Right lobe of liver (tissue), 6 donors: ENCODE measurements at regions not wholly inside any gene's neighbourhood (a gene's known extent, or its start where the extent isn't known, plus 50 kb on each side); places are given as distances from the start of the nearest gene placed in this dataset.
"Not testable (repeated sequence)": the region's sequence is repeated elsewhere in the genome, so short reads cannot be mapped to it uniquely, and the experiment has no call there.

Source experiments
- ATAC-seq, 4 donors: fragments of 200-7000 bp; cut with Tn5 transposase; one replicate each; pipeline ENCODE4 v1.9.1; 2020; ENCODE audit warnings: mild to moderate bottlenecking in 4 of 4, moderate library complexity in 4 of 4
- DNase-seq, 3 donors: peaks; one replicate each; pipeline ENCODE4 v3.0.0-alpha.2; 2020
- H3K27ac ChIP-seq, 3 donors: fragments of 200-600 bp; one replicate each; pipeline ENCODE4 v1.8.0; 2022
- H3K27me3 ChIP-seq, 2 donors: fragments of 200-600 bp; one replicate each; pipeline ENCODE4 v1.8.0; 2022
- H3K36me3 ChIP-seq, 4 donors: fragments of 200-600 bp; sonication (generic) in 1 of 4; one replicate each; pipeline versions ENCODE4 v1.5.1 to v1.8.0; 2017 to 2022; ENCODE audit warnings: control low read depth in 1 of 4
- H3K4me1 ChIP-seq, 4 donors: fragments of 200-600 bp; sonication (generic) in 1 of 4; one replicate each; pipeline versions ENCODE4 v1.5.1 to v1.8.0; 2017 to 2022; ENCODE audit warnings: control low read depth in 1 of 4
- H3K4me3 ChIP-seq, 3 donors: fragments of 200-600 bp; one replicate each; pipeline ENCODE4 v1.8.0; 2022
- H3K9me3 ChIP-seq, 4 donors: fragments of 200-600 bp; sonication (generic) in 1 of 4; one replicate each; pipeline versions ENCODE4 v1.5.1 to v1.8.0; 2017 to 2022; ENCODE audit warnings: control low read depth in 1 of 4
- POLR2A ChIP-seq: fragments of 450-650 bp; IDR thresholded peaks from one replicate; pipeline ENCODE4 v1.6.1; 2017; ENCODE audit warnings: antibody characterized with exemption, mild to moderate bottlenecking
- WGBS: methylation state at CpG from one replicate; pipeline ENCODE4 v1.1.6; 2018; ENCODE audit warnings: low coverage, low lambda C conversion rate; ENCODE audit not compliant: insufficient coverage; ENCODE audit errors: missing lambda C conversion rate; 5-methylcytosine and 5-hydroxymethylcytosine counted together
- intact Hi-C, 2 donors: fragments of 100-400 bp; cut with DNase I; formaldehyde crosslinking; loops; one replicate each; pipeline versions ENCODE4 v1.11.2 to v1.14.1; 2022
- TF ChIP-seq, protein P1 (sequence below), 4 donors: fragments of 200-600 bp in 3 of 4; fragments of 450-650 bp in 1 of 4; IDR thresholded peaks; one replicate each; pipeline versions ENCODE4 v1.5.1 to v1.8.0; 2016 to 2022; ENCODE audit warnings: antibody characterized with exemption in 4 of 4, mild to moderate bottlenecking in 2 of 4
- donor health status: DM: no; HTN: yes; CAD: no.
- donor health status: DM: no; HTN: no; CAD: no.
- donor health status: DM: no; HTN: no; CAD: no.
- donor health status: DM: no; HTN: yes; CAD: no.
- donor health status: DM: no; HTN: yes; CAD: no.

DNA sequence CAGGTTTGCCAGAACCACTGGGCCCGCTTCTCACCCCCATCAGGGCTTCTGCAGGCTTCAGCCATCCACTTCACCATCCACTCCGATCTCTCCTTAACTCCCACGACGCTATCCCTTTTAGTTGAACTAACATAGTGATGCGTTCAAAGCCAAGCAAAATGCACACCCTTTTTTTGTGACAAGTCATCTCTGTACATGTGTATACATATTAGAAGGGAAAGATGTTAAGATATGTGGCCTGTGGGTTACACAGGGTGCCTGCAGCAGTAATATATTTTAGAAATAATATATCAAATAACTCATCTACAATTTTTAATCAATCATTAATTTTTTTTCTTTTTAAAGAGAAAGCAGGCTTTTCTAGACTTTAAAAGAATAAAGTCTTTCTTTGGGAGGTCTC lies 114.6 kb downstream of the NBPF12 start:
- Histone ChIP-seq H3K9me3 (no peaks in the 10 kb centered on the region), H3K4me3 (no peak overlapping the region), H3K27me3 (no peaks in the 10 kb centered on the region), H3K4me1 (no peaks in the 10 kb centered on the region), H3K27ac (no peak overlapping the region), H3K36me3 (no peaks in the 10 kb centered on the region)
- WGBS, result 74% methylated on average over 4 of the region's 5 CpGs
- ATAC-seq, result no peak
- TF ChIP-seq, protein P1, sequence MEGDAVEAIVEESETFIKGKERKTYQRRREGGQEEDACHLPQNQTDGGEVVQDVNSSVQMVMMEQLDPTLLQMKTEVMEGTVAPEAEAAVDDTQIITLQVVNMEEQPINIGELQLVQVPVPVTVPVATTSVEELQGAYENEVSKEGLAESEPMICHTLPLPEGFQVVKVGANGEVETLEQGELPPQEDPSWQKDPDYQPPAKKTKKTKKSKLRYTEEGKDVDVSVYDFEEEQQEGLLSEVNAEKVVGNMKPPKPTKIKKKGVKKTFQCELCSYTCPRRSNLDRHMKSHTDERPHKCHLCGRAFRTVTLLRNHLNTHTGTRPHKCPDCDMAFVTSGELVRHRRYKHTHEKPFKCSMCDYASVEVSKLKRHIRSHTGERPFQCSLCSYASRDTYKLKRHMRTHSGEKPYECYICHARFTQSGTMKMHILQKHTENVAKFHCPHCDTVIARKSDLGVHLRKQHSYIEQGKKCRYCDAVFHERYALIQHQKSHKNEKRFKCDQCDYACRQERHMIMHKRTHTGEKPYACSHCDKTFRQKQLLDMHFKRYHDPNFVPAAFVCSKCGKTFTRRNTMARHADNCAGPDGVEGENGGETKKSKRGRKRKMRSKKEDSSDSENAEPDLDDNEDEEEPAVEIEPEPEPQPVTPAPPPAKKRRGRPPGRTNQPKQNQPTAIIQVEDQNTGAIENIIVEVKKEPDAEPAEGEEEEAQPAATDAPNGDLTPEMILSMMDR (IDR thresholded peaks at IDR 0.05), result no peak
- TF ChIP-seq POLR2A, result no peak
- intact Hi-C loops, result no loop called here
- no peak for DNase-seq

DNA sequence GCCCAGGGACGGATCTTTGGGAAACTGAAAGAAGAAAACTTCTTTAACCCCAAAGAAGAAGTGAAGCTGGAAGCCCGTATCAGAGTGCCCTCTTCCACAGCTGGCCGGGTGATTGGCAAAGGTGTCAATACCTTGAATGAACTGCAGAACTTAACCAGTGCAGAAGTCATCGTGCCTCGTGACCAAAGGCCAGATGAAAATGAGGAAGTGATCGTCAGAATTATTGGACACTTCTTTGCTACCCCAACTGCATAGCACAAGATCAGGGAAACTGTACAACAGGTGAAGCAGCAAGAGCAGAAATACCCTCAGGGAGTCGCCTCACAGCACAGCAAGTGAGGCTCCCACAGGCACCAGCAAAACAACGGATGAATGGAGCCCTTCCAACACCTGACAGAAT lies 114.0 kb downstream of the NBPF12 start:
- Histone ChIP-seq H3K4me3 (no peak overlapping the region), H3K4me1 (no peaks in the 10 kb centered on the region), H3K36me3 (no peaks in the 10 kb centered on the region), H3K27me3 (no peaks in the 10 kb centered on the region), H3K9me3 (no peaks in the 10 kb centered on the region), H3K27ac (no peak overlapping the region)
- DNase-seq (no peak), ATAC-seq (no peak)
- 87% methylated on average over 8 of the region's 8 CpGs for WGBS
- intact Hi-C loops, result no loop called here
- TF ChIP-seq, protein P1 (IDR thresholded peaks at IDR 0.05), result no peak
- no peak for TF ChIP-seq POLR2A

DNA sequence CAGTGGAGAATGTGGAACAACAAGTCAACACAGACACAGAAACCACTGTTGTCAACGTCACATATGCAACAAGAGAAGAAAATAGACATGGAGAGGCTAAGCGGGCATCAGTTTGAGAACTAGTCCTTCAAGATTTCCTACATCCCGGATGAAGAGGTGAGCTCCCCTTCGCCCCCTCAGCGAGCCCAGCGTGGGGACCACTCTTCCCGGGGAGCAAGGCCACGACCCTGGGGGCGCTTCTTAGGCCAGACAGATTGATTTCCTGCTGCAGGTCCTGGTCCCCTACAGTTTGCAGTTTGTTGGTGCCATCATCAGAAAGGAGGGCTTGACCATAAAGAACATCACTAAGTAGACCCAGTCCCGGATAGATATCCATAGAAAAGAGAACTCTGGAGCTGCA lies 113.0 kb downstream of the NBPF12 start:
- Histone ChIP-seq H3K9me3 (no peaks in the 10 kb centered on the region), H3K36me3 (no peaks in the 10 kb centered on the region), H3K4me3 (no peak overlapping the region), H3K27ac (no peak overlapping the region), H3K4me1 (no peaks in the 10 kb centered on the region), H3K27me3 (no peaks in the 10 kb centered on the region)
- no peak for ATAC-seq
- no peak for TF ChIP-seq POLR2A
- DNase-seq, result no peak
- 81% methylated on average over 3 of the region's 10 CpGs for WGBS
- intact Hi-C loops, result no loop called here

DNA sequence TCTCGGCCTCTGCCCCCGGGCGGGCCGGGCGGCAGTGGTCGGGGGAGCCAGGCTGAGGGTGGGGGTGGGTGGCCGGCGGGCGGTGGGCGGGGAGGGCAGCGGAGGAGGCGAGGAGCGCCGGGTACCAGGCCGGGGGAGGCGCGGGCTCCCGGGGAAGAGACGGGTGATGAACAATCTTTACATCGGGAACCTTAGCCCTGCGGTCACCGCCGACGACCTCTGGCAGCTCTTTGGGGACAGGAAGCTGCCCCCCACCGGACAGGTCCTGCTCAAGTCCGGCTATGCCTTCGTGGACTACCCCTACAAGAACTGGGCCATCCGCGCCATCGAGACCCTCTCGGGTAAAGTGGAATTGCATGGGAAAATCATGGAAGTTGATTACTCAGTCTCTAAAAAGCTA lies 112.5 kb downstream of the NBPF12 start:
- intact Hi-C loops, result no loop called here
- 89% methylated on average over 22 of the region's 31 CpGs for WGBS

DNA sequence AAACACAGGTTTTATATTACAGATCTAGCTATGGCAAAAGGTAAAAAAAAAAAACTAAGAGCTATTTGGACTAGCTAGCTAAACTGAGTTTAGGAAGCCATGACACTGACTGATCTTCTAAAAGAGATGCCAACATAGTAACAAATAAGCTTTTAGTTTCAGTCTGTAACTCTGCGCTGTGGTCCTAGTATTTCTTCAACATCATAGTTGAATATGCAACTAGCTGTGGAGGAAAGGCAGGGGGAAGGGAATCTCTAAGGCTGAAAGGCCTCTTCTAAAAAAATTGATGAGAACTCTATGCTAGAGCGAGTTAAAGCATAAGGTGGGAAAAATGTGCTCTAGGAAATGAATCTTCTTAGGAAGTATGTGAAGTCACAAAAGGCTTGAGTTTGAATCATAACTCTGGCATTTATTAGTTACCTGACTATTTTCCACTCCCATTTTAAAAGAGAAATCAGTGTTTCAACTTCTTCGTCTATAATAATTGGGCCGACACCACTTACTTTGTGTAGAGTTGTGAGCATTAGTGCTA lies 108.8 kb downstream of the NBPF12 start:
- H3K4me3 ChIP-seq, H3K27me3 ChIP-seq, H3K9me3 ChIP-seq, intact Hi-C loops, H3K27ac ChIP-seq, H3K36me3 ChIP-seq, DNase-seq, ATAC-seq, H3K4me1 ChIP-seq: not testable (repeated sequence)
- 89% methylated on average over 4 of the region's 4 CpGs for WGBS

More for the DNA sequence above, 112.5 kb downstream of the NBPF12 start:
- no peak for DNase-seq
- TF ChIP-seq POLR2A, result no peak
- TF ChIP-seq, protein P1 (IDR thresholded peaks at IDR 0.05), result no peak
- Histone ChIP-seq H3K4me1 (no peaks in the 10 kb centered on the region), H3K36me3 (no peaks in the 10 kb centered on the region), H3K4me3 (no peak overlapping the region), H3K27ac (no peak overlapping the region), H3K9me3 (no peaks in the 10 kb centered on the region), H3K27me3 (no peaks in the 10 kb centered on the region)
- ATAC-seq, result no peak
